Transverse colon (tissue), 4 donors: ENCODE measurements at regions not wholly inside any gene's neighbourhood (a gene's known extent, or its start where the extent isn't known, plus 50 kb on each side); places are given as distances from the start of the nearest gene placed in this dataset.

Experiments used
- CTCF ChIP-seq, 5 experiments: fragments of 200-600 bp in 3 of 5; fragments of 450-650 bp in 2 of 5; sonication (generic) in 3 of 5; IDR thresholded peaks; 1 replicate in 2 of 5; 2 replicates in 3 of 5; pipeline ENCODE4 v1.5.1; 2016 to 2017; ENCODE audit warnings: antibody characterized with exemption in 5 of 5, inconsistent platforms in 3 of 5, mild to moderate bottlenecking in 2 of 5, moderate library complexity in 1 of 5
- EP300 ChIP-seq: sonication (generic); formaldehyde crosslinking; IDR thresholded peaks from one replicate; pipeline ENCODE4 v1.6.1; 2017; ENCODE audit warnings: antibody characterized with exemption, low read depth
- POLR2A ChIP-seq: fragments of 450-650 bp; IDR thresholded peaks from one replicate; pipeline ENCODE4 v1.6.1; 2016; ENCODE audit warnings: antibody characterized with exemption, mild to moderate bottlenecking, moderate library complexity
- POLR2AphosphoS5 ChIP-seq, 3 donors: sonication (generic); formaldehyde crosslinking; IDR thresholded peaks; one replicate each; pipeline ENCODE4 v1.6.1; 2016; ENCODE audit warnings: antibody characterized with exemption in 3 of 3

DNA sequence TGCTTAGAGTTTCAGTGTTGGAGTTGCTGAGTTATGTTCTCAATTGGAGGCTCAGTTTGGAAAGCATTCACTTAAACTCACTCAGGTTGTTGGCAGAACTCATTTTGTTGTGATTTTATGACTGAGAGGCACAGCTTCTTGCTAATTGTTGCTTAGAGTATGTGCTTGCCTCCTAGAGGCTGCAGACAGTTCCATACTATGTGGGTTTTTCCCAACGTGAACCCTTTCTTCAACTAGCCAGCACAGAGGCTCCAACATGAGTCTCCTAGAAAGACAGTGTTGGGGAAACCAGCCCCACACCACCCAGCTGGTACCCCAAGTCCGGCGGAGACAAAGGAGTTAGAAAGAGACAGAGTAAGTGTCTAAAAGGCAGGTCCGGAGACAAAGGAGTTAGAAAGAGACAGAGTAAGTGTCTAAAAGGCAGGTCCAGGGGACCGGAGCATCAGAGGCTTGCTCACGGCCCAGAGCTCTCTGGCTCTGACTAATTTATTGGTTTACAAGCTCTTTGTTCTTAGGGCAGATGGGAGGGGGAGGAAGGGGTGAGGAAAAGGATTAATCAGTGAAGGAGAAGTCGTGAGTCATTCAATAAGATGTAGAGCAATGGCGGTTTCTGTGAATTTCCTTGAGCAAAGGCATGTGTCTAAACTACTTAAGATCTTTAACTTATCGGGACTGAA, 999.7 kb upstream of the LRRTM1 start:
- TF ChIP-seq CTCF (IDR thresholded peaks at IDR 0.05) (no peak), POLR2AphosphoS5 (IDR thresholded peaks at IDR 0.05) (no peak), POLR2A (no peak), EP300 (no peak)
